ENCODE measurements at regions not wholly inside any gene's neighbourhood (a gene's known extent, or its start where the extent isn't known, plus 50 kb on each side); places are given as distances from the start of the nearest gene placed in this dataset.

DNA sequence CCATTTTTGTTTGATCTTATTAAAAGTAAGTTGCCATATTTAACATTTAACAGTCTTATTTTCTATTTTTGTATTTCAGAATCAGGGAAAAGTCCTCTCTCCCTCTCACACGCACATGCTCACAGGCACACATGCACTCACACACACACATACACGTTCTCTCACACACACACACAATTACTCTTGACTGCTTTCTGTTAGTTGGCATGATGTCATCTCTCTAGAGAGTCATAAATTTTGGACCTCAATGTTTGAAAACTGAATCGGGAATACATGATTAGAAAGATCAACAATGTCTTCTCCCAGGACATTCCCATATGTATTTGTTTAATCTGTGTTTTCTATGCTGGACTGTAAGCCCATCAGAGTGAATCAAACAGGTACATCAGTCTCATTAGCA lies 165.7 kb upstream of the AHR start:
- no peak for DNase-seq

DNA sequence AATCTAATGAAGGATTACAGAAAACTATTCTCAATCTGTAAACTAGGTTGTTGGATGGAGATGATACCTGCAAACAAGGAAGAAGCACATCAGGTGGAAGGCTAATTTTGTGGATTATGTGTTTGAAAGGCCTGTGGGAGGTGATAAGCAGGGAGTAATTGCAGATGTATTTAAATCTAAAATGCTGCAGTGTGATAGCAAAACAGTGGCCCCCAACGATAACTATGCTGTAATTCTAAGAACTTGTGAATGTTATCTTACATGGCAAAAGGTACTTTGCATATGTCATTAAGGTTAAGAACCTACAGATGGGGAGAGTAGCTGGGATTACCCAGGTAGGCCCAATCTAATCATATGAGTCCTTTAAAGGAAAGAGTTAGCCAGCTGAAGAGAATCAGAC lies 164.5 kb upstream of the AHR start:
- no peak for DNase-seq

DNA sequence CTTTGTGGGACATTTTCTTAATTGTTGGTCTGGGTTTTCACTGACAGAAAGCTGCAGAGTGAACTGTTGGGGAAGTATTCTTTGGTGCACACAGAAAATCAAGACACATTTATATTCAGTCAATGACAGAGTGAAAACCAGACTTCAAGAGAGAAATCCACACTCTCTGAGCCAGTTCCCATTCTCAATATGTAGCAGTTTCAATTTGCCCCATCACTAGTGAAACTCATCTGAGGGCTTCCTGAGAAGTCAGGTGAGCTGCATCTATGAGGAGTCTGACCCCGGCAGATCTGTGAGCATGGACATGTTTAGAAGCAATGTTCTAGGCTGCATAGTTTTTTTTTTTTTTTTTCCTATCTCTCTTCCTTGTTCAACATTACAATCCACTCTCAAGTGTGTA lies 163.7 kb upstream of the AHR start:
- no peak for DNase-seq

DNA sequence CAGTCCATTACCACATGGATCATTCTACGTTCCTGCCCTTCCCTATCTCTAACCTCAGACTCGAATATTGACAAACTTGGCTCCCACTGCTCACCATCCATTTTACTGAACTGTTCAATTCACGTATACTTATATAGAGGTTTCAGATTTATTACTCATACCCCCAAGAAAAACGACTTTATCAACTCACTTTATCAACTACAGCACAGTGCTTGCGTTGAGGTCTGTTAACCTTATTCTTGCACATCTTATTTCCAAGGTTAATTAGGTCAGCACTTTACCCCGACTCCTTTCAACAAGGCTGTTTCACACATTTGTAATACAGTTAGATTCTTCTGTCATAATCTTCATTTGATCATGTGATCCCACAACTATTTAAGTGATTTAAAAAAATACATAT lies 162.3 kb upstream of the AHR start:
- DNase-seq: no peak

DNA sequence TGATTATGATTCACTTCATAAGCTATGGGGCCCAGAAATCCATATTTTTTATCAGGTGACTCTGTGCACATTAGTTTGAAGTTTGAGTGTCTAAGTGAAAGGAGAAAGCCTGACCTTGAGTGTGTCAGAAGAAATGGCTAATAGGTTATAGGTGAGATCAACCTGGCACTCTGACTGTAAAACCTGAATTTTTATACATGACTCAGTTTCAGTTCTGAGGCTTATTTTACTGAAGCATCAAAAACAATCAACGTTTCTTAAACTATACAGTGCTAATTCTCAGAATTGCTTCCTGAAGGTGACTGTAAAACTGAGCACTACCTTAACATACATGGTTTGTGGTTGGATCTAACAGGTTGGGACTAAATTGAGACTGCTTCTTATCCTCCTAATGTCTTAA lies 159.4 kb upstream of the AHR start:
- no peak for DNase-seq

DNA sequence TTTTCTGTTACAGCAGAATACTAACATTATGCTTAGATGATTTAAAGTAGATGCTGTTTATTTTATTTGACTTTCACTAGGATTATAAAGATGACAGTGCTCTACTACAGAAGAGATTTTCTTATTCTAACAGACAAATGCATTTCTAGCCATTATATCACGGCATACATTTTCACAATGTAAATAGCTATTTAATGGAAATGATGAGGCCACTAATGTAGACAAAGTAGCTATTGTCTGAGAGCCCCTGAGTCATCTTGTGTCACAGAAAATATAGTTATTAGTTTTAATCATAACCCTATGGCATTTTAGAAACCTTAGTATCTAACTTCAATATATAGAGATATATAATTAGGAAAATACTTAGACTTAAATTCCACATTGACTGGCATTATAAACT lies 158.0 kb upstream of the AHR start:
- no peak for DNase-seq

DNA sequence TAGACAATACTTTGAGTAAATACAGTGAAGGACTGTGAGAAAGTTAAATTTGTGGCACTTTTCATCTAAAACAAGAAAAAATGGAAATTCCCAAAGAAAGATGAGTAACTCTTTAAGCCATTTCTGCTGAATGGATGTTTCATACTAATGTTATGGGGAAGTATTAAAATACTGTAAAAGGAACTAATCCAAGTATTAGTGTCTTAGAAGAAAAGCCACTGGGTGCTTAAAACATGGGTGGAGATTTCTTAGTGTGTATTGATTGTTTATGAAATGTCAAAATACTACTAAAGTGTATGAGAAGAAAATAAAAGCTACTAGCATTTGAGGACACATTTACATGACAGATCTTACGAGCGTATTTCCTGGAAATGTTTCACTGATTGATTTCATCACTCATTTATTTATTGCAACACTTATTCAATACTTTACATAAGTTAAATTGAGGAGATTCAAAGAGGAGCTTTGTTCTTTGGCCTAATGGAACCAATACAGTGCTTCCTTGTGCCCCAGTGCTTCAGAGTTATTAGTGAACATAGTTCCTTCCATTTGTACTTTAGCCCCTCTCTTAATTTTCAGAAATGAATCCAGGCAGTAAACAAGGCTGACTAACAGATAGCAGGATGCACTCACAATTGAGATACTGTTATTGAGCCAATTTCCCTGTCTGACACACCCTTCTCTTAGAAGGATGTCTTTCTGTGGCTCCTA lies 155.5 kb upstream of the AHR start:
- no peak for DNase-seq

DNA sequence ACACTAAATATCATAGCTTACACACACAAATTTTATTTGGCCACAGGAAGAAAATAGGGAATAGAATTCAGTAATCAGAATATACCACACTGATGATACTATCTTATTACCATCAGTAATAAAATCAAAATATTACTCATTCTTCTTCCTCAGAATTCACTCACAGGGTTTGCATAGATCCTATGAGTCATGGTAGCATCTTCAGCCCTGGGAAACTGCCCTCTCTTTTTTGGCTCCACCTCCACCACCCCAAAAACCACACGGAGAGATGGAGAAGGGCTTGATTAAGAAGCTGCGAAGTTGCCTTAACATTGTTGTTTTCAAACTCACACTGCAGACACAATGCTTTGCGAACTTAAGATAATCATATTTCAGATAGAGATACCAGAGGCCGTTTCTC lies 154.1 kb upstream of the AHR start:
- DNase-seq: no peak

DNA sequence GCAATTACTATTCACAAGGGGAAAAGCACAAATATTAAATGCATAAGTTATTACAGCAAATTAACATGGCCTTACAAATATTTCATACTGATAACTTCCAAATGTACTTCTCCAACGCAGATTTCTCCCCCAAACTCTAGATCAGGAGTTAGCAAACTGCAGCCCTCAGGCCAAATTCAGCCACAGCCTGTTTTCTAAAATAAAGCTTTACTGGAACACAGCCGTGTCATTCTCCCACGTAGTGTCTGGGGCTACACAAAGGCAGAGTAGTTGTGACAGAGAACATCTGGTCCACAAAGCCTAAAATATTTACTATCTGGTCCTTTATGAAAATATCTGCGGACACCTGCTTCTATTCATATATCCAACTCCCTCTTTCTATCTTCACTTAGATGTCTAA lies 151.8 kb upstream of the AHR start:
- no peak for DNase-seq

DNA sequence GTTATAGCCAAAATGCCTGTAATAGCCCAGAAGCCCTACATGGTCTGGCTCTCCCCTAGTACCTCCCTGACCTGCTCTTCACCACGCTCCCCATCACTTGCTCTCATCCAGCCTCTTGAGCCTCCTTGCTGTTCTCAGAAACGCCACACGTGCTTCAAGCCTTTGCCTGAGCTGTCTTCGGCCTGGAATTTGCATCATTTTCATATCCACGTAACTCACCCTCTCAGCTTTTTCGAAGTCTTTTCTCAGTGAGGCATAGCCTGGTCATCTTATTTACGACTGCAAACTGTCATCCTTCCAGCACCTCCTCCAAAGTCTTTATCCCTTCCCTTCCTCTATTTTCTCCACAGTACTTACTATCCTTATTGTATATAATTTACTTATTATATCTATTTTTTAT lies 151.0 kb upstream of the AHR start:
- DNase-seq: no peak

DNA sequence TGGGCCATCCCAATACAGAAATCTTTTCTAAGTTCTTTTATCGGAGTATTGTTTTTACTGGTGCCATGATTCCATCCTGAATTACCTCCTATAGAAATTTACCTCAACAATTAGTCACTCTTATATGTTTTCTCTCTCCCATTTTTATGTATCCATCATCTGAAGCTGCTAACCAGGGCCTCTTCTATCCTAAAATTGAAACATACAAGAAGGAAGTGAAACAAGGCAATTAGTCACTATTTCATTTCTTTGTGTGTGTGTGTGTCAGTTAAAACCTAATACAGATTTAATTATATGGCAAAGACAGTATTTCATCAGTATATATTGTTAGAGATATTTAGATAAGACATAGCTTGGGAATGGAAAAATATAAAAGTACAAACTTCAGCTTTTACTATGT lies 148.4 kb upstream of the AHR start:
- DNase-seq: no peak

DNA sequence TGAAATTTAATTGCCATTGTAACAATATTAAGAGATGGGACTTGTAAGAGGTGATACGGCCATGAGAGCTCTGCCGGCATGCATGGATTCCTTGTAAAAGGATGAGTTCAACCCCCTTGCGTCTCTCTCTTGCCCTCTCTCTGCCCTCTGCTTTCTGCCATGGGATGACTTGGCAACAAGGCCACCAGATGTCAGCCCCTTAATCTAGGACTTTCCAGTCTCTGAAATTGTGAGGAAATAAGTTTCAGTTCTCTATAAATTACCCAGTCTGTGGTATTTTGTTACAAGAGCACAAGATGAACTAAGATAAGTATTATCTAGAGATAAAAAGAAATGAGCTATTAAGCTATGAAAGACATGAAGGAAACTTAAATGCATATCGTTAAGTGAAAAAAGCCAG lies 145.7 kb upstream of the AHR start:
- no peak for DNase-seq

DNA sequence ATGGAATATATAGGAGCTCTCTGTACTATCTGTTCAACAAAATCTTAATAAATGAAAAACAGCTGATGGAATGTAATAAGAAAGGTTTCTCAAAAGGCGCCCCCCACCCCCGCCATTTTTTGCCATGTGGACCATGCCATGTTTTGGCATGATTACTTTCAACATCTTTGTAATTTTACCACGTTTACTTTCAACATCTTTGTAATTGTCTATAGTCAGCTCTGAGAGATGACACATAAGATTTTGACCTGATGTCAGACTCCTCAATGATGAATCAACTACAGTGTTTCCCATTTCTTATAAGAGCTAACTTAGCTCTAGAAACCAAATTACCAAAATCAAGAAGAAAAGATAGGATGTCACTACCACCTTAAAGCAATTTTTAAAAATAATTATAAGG lies 144.9 kb upstream of the AHR start:
- DNase-seq: no peak

DNA sequence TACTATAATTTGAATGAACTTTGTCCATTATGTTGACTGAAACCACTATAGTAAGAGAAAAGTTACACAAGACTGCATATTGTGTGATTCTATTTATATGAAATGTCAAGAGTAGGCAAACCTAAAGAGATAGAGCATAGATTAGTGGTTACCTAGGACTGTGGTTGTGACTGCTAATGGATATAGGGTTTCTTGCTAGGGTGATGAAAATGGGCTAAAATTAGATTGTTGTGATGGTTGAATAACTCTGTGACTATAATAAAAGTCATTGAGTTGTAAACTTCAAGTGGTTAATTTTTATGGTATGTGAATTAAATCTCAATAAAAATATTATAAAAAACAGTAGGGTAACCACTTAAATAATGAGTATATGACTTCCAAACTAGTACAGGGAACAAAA lies 142.9 kb upstream of the AHR start:
- no peak for DNase-seq

DNA sequence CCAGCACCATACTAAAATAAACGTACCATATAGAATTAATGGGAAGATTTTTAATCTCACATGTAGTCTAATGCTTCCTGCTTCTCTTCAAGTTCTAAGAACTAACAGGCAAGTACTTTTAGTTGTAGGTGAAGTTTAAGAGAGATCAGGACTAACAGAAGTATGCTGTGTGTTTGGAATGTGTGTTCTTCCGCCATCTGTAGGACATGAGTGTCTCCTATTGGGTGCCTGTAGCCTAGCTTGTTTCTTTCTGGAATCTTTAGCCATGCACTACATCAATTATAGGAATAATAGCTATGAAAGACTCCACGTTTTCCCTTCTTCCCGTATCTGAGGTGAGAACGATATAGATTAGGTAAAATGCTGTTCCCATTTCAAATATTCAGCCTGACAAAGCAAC lies 140.2 kb upstream of the AHR start:
- no peak for DNase-seq

DNA sequence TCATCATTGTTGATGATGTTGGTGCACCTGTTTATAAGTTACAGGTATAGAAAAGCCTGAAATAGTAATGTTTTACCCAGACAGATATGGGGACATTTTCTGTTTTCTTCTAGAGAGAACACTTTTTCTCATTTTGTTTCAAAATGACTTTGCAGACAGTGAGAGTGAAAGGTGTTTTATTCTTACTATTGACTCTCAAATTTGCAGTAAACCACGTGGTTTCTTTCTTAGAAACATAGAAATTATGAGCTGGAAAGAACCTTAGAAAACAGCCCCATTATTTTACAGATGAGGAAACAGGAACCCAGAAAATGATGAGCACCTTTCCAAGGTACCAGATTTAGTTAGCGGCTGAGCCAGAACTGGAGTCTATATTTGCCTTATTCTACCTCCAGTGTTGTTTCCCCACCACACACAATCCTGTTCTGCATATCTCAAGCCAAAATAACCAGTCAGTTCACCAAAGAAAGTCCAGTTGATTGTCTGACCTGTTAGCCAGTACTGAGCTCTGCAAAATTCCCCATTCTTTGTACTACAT lies 138.9 kb upstream of the AHR start:
- no peak for DNase-seq

DNA sequence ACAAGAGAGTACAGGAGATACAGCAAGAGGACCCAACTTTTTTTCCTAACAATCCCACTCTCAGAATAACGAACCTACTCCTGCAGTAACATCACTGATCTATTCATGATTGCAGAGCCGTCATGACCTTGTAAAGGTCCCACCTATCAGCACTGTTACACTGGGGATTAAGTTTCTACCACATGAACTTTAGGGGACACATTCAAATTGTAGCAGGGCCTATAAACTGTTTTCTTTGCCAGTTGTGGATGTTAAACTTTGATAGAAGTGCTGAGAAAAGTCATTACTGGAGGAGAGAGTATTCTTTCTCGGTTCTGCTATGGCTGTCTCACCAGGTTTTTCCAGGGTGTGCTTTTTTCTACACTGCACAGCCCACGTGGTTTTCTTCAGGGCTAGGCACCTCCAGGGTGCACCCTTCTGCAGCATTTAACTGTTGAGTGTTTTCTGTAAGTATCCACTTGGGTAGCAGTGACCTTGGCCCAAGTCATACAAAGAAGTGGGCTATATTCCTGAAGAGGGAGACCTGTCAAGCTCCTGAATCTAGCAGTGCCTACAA lies 131.6 kb upstream of the AHR start:
- DNase-seq: no peak

DNA sequence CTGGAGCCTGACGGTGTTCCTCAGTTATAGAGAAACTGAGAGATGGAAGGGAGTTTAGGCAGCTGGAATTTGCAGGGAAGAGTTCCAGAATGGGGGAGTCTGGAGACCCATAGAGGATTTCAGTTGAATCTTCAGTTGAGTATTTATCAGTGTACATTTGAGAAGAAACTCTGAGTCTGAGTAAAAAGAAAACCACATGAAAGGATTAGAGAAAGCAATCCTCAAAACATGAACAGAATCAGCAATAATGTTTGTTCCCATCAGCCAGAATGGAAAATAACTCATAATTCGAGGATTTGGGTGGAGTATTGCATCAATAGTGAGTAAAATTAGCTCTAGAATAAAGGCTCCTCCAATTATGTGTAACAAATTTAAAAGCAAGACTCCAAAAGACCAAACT lies 130.0 kb upstream of the AHR start:
- DNase-seq: no peak

DNA sequence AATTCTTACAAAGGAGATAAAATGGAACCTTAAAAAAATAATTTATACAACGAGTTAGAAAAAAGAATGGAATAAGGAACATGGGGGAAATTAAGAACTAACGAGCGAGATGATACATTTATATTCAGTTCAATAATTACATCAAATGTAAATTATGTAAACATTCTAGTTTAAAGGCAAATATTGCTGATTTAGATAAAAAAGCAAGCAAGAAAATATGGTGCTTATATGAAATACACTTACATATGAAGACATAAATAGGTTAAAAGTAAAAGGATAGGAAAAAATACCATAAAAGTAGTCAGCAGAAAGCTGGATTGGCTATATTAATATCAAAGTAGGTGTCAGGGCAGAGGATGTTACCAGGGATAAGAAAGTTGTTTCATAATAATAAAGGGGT lies 127.0 kb upstream of the AHR start:
- no peak for DNase-seq

DNA sequence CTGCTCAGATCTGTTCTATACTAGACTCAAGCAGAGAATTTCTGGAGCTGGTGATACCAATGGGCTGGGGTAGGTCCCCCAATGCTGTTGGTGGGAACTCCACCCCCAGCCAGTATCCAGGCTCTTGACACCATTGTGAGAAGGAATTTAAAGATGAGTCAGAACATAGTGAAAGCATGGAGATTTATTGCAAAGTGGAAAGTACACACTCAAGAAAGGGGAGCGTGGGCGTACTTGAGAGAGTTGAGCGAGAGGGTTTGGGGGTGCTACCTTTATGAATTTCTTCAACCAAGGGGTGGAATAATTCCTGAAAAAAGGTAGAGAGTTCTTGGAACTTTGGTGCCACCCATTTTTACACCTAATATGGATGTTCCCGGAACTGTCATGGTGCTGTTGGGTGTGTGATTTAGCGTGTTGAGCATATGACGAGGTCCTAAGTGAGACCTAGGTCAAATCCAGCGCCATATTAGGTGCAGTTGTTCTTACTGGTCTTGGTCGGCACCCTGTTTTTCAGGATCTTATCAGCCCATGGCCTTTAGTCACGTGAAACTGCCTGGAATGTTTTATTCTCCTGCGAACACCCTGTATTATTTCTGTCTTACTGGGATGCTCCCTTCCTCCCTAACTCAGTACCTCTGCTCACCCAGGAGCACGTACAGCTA lies 122.0 kb upstream of the AHR start:
- DNase-seq: no peak

DNA sequence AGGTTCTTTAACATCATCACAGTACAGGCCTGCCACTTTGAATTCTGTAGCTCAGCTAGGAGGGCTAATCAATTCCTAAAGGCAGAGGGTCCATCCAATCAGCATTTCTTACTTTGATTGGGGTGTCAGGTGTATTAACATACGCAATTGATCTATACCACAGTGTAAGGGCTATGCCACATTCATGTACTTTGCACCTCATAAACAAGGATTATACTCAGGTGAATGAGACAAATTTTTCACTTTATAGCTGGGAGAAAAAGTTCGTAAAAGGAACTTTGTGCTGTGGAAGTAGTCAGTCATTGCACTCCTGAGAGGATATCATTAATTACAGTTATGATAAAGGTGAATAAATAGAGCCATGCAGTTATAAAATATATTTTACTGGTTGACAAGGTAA lies 119.9 kb upstream of the AHR start:
- DNase-seq: no peak

DNA sequence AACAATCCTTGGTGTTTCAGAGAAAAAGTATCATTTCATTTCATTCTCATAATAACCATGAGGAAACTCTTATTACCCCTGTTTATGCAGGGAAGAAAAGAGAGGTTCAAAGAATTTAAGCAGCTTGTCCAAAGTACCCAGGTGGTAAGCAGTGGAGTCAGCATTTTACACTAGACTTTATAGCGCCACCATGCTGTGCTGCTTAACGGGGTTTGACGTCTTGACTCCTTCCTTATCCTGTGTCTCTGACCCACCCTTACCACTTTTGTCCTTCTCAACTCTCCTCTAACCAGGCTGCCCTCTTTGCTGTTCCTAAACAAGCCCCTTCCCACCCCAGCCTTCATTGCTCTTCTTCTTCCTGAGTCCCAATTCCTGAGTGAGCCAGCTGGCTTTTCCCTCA lies 117.0 kb upstream of the AHR start:
- DNase-seq: no peak

DNA sequence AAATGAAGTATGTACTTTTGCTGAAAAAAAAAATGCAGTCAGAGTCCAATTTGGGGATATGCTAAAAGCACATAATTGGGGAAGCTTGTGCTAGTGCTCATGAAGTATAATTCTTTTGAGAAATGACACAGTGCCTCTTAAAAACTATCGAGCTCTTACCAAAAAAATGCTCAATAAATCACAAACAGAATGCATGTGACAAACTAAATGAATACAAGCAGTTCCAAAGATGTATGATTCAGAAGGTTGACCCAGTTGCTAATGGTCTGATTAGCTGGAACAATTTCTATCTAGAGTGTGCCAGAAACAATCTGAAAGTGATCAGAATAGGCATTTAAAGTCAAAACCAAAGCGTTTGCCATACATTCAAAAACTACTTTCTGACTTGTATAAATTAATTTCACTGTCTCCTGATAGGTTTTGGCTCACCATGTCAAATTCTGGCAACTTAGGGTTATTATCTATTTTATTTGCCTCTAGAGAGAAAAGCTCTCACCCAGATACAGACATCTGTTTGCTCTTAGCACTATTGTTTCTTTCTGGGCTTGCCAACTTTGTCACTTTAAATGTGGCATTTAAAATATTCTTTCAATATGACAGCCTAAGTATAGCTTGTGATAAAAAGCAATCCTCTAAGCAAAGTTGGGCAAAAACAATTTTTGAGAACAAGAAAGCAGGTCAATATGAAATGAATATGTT lies 114.7 kb upstream of the AHR start:
- DNase-seq: no peak

All from NCI-H2227 treated with DMSO at 0.1 percent for 48 hours (cell line).